K562 (cell line): ENCODE measurements at regions not wholly inside any gene's neighbourhood (a gene's known extent, or its start where the extent isn't known, plus 50 kb on each side); places are given as distances from the start of the nearest gene placed in this dataset.

Experiments
- ATAC-seq: fragments of 200-7000 bp; cut with Tn5 transposase; 3 replicates; pipeline ENCODE4 v1.9.1; 2020; ENCODE audit warnings: moderate library complexity
- BruUV-seq: library from RNA; stranded (reverse); fragments of 400-500 nt; replicated peaks from 2 replicates; lab custom pipeline; 2021; lab: Mats Ljungman, UMichigan
- CTCF ChIA-PET: fragments of 300-600 bp; formaldehyde crosslinking; extraction: SDS; loops from one replicate; lab custom pipeline; 2021; ENCODE audit warnings: low intra/inter-chr PET ratio; lab: Yijun Ruan, JAX
- POLR2A ChIA-PET: fragments of 300-600, 350-650 bp; sonication (Branson Sonifier 250); formaldehyde crosslinking; extraction: SDS; loops from one replicate; lab custom pipeline; 2021; ENCODE audit warnings: antibody characterized with exemption, inconsistent platforms; lab: Yijun Ruan, JAX
- DNase-seq, 4 experiments: peaks; one replicate each; pipeline versions ENCODE4 v3.0.0 to v3.0.0-alpha.2; 2011 to 2018; ENCODE audit warnings: low spot score in 3 of 4, mixed read lengths in 3 of 4; ENCODE audit errors: extremely low read depth in 1 of 4
- FAIRE-seq: peaks from 2 replicates; lab custom pipeline; 2011; peaks lifted over from hg19 to GRCh38; lab: Jason Lieb, UNC
- H2AFZ ChIP-seq: 2 replicates; pipeline ENCODE4 v1.6.0; 2011; ENCODE audit warnings: low read depth, low read length, control low read depth, inconsistent platforms
- H3K27ac ChIP-seq: fragments of 200-600 bp; 3 replicates; pipeline ENCODE4 v1.8.0; 2011; ENCODE audit warnings: low read depth, mild to moderate bottlenecking, control low read depth, inconsistent platforms, low read length, moderate library complexity, mixed read lengths; ENCODE audit errors: extremely low read depth
- H3K27me3 ChIP-seq, 2 experiments: fragments of 300-600 bp in 1 of 2; 2 replicates in 1 of 2; 3 replicates in 1 of 2; pipeline versions ENCODE4 v1.6.0 to v1.8.0; 2011; ENCODE audit warnings: inconsistent platforms in 2 of 2, low read length in 2 of 2, mild to moderate bottlenecking in 1 of 2, mixed read lengths in 1 of 2, moderate library complexity in 1 of 2; ENCODE audit not compliant: control insufficient read depth in 2 of 2, insufficient read depth in 2 of 2
- H3K36me3 ChIP-seq: fragments of 300-600 bp; 3 replicates; pipeline ENCODE4 v1.8.0; 2011; ENCODE audit warnings: mild to moderate bottlenecking, low read length, inconsistent platforms; ENCODE audit not compliant: control insufficient read depth, insufficient read depth
- H3K4me1 ChIP-seq, 2 experiments: fragments of 200-600 bp in 1 of 2; replicated peaks in 1 of 2; 2 replicates in 1 of 2; 3 replicates in 1 of 2; pipeline versions ENCODE4 v1.5.1 to v1.8.0; 2011; ENCODE audit warnings: inconsistent platforms in 2 of 2, low read length in 2 of 2, mild to moderate bottlenecking in 1 of 2, mixed read lengths in 1 of 2, moderate library complexity in 1 of 2; ENCODE audit not compliant: control insufficient read depth in 2 of 2, insufficient read depth in 2 of 2
- H3K4me2 ChIP-seq: 2 replicates; pipeline ENCODE4 v1.6.1; 2011; ENCODE audit warnings: low read length, control low read depth, inconsistent platforms, mixed read lengths; ENCODE audit not compliant: insufficient read depth
- H3K4me3 ChIP-seq: fragments of 200-600 bp; sonication (generic), shearing (Covaris generic); 2 replicates; pipeline ENCODE4 v1.5.1; 2016; ENCODE audit warnings: control low read depth, inconsistent platforms
- H3K79me2 ChIP-seq: fragments of 200-600 bp; 3 replicates; pipeline ENCODE4 v1.8.0; 2011; ENCODE audit warnings: low read length, inconsistent platforms; ENCODE audit not compliant: control insufficient read depth, insufficient read depth
- H3K9ac ChIP-seq, 2 experiments: 2 replicates each; pipeline versions ENCODE4 v1.6.0 to v1.6.1; 2011; ENCODE audit warnings: low read depth in 2 of 2, low read length in 2 of 2, control low read depth in 1 of 2, inconsistent platforms in 1 of 2, mild to moderate bottlenecking in 1 of 2, mixed read lengths in 1 of 2; ENCODE audit not compliant: insufficient read depth in 1 of 2
- H3K9me1 ChIP-seq: one replicate; pipeline ENCODE4 v1.6.0; 2011; ENCODE audit warnings: inconsistent platforms, mild to moderate bottlenecking, low read length, moderate library complexity; ENCODE audit not compliant: control insufficient read depth, insufficient read depth
- H3K9me3 ChIP-seq: replicated peaks from 2 replicates; pipeline ENCODE4 v1.5.1; 2011; ENCODE audit warnings: low read depth, low read length, inconsistent platforms; ENCODE audit not compliant: control insufficient read depth, insufficient read depth
- H4K20me1 ChIP-seq: replicated peaks from 2 replicates; pipeline ENCODE4 v1.6.1; 2011; ENCODE audit warnings: low read length, inconsistent platforms, mixed read lengths; ENCODE audit not compliant: control insufficient read depth, insufficient read depth
- ESRRB ChIP-seq: fragments of 250-450 bp; sonication (Bioruptor Pico); IDR thresholded peaks from 2 replicates; pipeline ENCODE4 v1.5.0; 2020; ENCODE audit warnings: mild to moderate bottlenecking, moderate library complexity, borderline replicate concordance
- HEY1 ChIP-seq: fragments of 250-450 bp; sonication (Bioruptor Pico); IDR thresholded peaks from 2 replicates; pipeline ENCODE4 v1.5.0; 2020; ENCODE audit warnings: mild to moderate bottlenecking, moderate library complexity, borderline replicate concordance
- IRF1 ChIP-seq: sonication (generic); formaldehyde crosslinking; IDR thresholded peaks from 2 replicates; pipeline ENCODE4 v1.8.0; 2022; ENCODE audit warnings: missing genetic modification reagents, mild to moderate bottlenecking, borderline replicate concordance
- LCOR ChIP-seq: sonication (generic); formaldehyde crosslinking; IDR thresholded peaks from 2 replicates; pipeline ENCODE4 v1.8.0; 2022; ENCODE audit warnings: mild to moderate bottlenecking, missing genetic modification reagents
- RAD21 ChIP-seq, 2 experiments: fragments of 250-450 bp in 1 of 2; fragments of 450-650 bp in 1 of 2; sonication (Bioruptor Pico) in 1 of 2; formaldehyde crosslinking in 1 of 2; IDR thresholded peaks in 1 of 2; conservative IDR thresholded peaks in 1 of 2; 2 replicates each; pipeline versions ENCODE4 v1.4.0 to v1.8.0; 2020 to 2022; ENCODE audit warnings: mild to moderate bottlenecking in 2 of 2, moderate library complexity in 1 of 2
- WGBS: fragments of 100-300 bp; shearing (Covaris generic); methylation state at CpG from one replicate; pipeline ENCODE4 v1.1.6; 2016; ENCODE audit warnings: low coverage, mixed read lengths; ENCODE audit not compliant: insufficient coverage; ENCODE audit errors: missing lambda C conversion rate; 5-methylcytosine and 5-hydroxymethylcytosine counted together
- in situ Hi-C: fragments of 300-500 bp; cut with MboI; formaldehyde crosslinking; loops from 4 replicates; pipeline ENCODE4 v1.15.0; 2018; ENCODE audit warnings: inconsistent platforms, mixed read lengths
- intact Hi-C: fragments of 100-400 bp; cut with micrococcal nuclease; formaldehyde crosslinking; loops from 2 replicates; pipeline ENCODE4 v1.14.2; 2022

GRCh38 chr11:45412521-45412920 lies 126.4 kb upstream of the SYT13 start:
- H3K9me3 ChIP-seq, result no peaks in the 10 kb centered on the region
- DNase-seq, result no peak
- no peaks in the 10 kb centered on the region for H3K36me3 ChIP-seq
- H3K79me2 ChIP-seq, result no peaks in the 10 kb centered on the region
- ChIA-PET CTCF (no interaction called here), POLR2A (no interaction called here)
- H3K9ac ChIP-seq, result no peak overlapping the region
- H2AFZ ChIP-seq, result no peak overlapping the region
- no peak for ATAC-seq
- H3K4me1 ChIP-seq, result no peaks in the 10 kb centered on the region
- H3K4me3 ChIP-seq, result no peak overlapping the region
- FAIRE-seq, result no peak
- in situ Hi-C loops, result no loop called here
- H3K9me1 ChIP-seq, result no peaks in the 10 kb centered on the region
- TF ChIP-seq RAD21 (CRISPR knock-in tag; conservative IDR thresholded peaks at IDR 0.05 in 1 of 2, IDR thresholded peaks at IDR 0.05 in 1 of 2) (no peak), LCOR (CRISPR knock-in tag) (no peak), HEY1 (CRISPR knock-in tag) (no peak), ESRRB (CRISPR knock-in tag) (no peak), IRF1 (CRISPR knock-in tag) (no peak)
- intact Hi-C loops, result no loop called here
- peaks cover 3 to 13% of the 10 kb centered on the region in 2 experiments; a peak in 3 of 5 replicates for H3K27me3 ChIP-seq
- H4K20me1 ChIP-seq, result no peaks in the 10 kb centered on the region
- 0% methylated on average over 5 of the region's 5 CpGs for WGBS
- H3K27ac ChIP-seq, result no peak overlapping the region
- no peak overlapping the region for H3K4me2 ChIP-seq
- no TSS peak for BruUV-seq
